IMR-90 (cell line): ENCODE measurements at regions not wholly inside any gene's neighbourhood (a gene's known extent, or its start where the extent isn't known, plus 50 kb on each side); places are given as distances from the start of the nearest gene placed in this dataset.

Experiments used
- ATAC-seq: fragments of 200-7000 bp; cut with Tn5 transposase; 2 replicates; pipeline ENCODE4 v1.9.1; 2020; ENCODE audit warnings: low read depth, mild to moderate bottlenecking, moderate library complexity
- BruUV-seq: library from RNA; stranded (reverse); fragments of 400-500 nt; replicated peaks from 2 replicates; lab custom pipeline; 2021; lab: Mats Ljungman, UMichigan
- CTCF ChIA-PET: fragments of 300-600 bp; formaldehyde crosslinking; extraction: SDS; loops from one replicate; lab custom pipeline; 2021; ENCODE audit warnings: antibody characterized with exemption; lab: Yijun Ruan, JAX
- POLR2A ChIA-PET: fragments of 300-600 bp; sonication (Branson Sonifier 250); formaldehyde crosslinking; loops from one replicate; lab custom pipeline; 2022; ENCODE audit warnings: antibody characterized with exemption; ENCODE audit not compliant: unreplicated experiment; lab: Charles Lee
- DNase-seq: peaks from one replicate; pipeline ENCODE4 v3.0.0; 2013
- H2AFZ ChIP-seq: replicated peaks from 2 replicates; pipeline ENCODE3; 2013; ENCODE audit warnings: low read length, mild to moderate bottlenecking; ENCODE audit not compliant: poor library complexity
- H2AK5ac ChIP-seq: 2 replicates; pipeline ENCODE4 v1.6.1; 2013; ENCODE audit warnings: low read depth, low read length, inconsistent platforms
- H2AK9ac ChIP-seq: replicated peaks from 2 replicates; pipeline ENCODE3; 2013; ENCODE audit warnings: mild to moderate bottlenecking, low read depth, low read length, moderate library complexity; ENCODE audit not compliant: poor library complexity
- H2BK120ac ChIP-seq: 2 replicates; pipeline ENCODE4 v1.6.1; 2013; ENCODE audit warnings: low read depth, low read length, inconsistent platforms
- H2BK15ac ChIP-seq: 3 replicates; pipeline ENCODE4 v1.6.1; 2013; ENCODE audit warnings: low read depth, low read length, inconsistent platforms
- H2BK20ac ChIP-seq: 2 replicates; pipeline ENCODE4 v1.6.1; 2013; ENCODE audit warnings: low read depth, mild to moderate bottlenecking, inconsistent platforms, low read length, moderate library complexity
- H2BK5ac ChIP-seq: 2 replicates; pipeline ENCODE4 v1.6.1; 2013; ENCODE audit warnings: mild to moderate bottlenecking, low read depth, low read length, inconsistent platforms; ENCODE audit not compliant: poor library complexity, severe bottlenecking
- H3K14ac ChIP-seq: replicated peaks from 2 replicates; pipeline ENCODE4 v1.6.1; 2013; ENCODE audit warnings: low read depth, low read length, inconsistent platforms
- H3K18ac ChIP-seq: 2 replicates; pipeline ENCODE4 v1.6.1; 2013; ENCODE audit warnings: low read depth, low read length, control low read depth
- H3K23ac ChIP-seq: 2 replicates; pipeline ENCODE4 v1.6.1; 2013; ENCODE audit warnings: low read depth, low read length, inconsistent platforms
- H3K27ac ChIP-seq: 2 replicates; pipeline ENCODE4 v1.5.1; 2013; ENCODE audit warnings: mild to moderate bottlenecking, control low read depth, low read length; ENCODE audit not compliant: insufficient read depth
- H3K27me3 ChIP-seq: 2 replicates; pipeline ENCODE4 v1.6.1; 2013; ENCODE audit warnings: low read length; ENCODE audit not compliant: control insufficient read depth, insufficient read depth
- H3K36me3 ChIP-seq: 2 replicates; pipeline ENCODE4 v1.6.1; 2013; ENCODE audit warnings: low read length, mixed read lengths; ENCODE audit not compliant: control insufficient read depth, insufficient read depth
- H3K4ac ChIP-seq: 2 replicates; pipeline ENCODE4 v1.6.1; 2013; ENCODE audit warnings: low read depth, low read length, inconsistent platforms
- H3K4me1 ChIP-seq: 2 replicates; pipeline ENCODE4 v1.6.1; 2013; ENCODE audit warnings: low read length, mixed read lengths; ENCODE audit not compliant: control insufficient read depth, insufficient read depth
- H3K4me2 ChIP-seq: 2 replicates; pipeline ENCODE4 v1.6.1; 2013; ENCODE audit warnings: low read depth, mild to moderate bottlenecking, control low read depth, low read length, moderate library complexity
- H3K4me3 ChIP-seq: 2 replicates; pipeline ENCODE4 v1.5.1; 2013; ENCODE audit warnings: low read depth, mild to moderate bottlenecking, control low read depth, low read length, moderate library complexity; ENCODE audit not compliant: insufficient read depth
- H3K56ac ChIP-seq: 2 replicates; pipeline ENCODE4 v1.6.1; 2013; ENCODE audit warnings: low read length, inconsistent platforms; ENCODE audit not compliant: insufficient read depth; ENCODE audit errors: extremely low read depth
- H3K79me1 ChIP-seq, 2 experiments: 2 replicates each; pipeline ENCODE4 v1.6.1; 2013; ENCODE audit warnings: low read length in 2 of 2, inconsistent platforms in 1 of 2, low read depth in 1 of 2
- H3K9ac ChIP-seq: 2 replicates; pipeline ENCODE4 v1.6.1; 2013; ENCODE audit warnings: low read depth, low read length, control low read depth
- H3K9me1 ChIP-seq: 2 replicates; pipeline ENCODE4 v1.6.1; 2013; ENCODE audit warnings: low read length, inconsistent platforms; ENCODE audit not compliant: insufficient read depth
- H3K9me3 ChIP-seq: 2 replicates; pipeline ENCODE4 v1.6.1; 2013; ENCODE audit warnings: low read length; ENCODE audit not compliant: control insufficient read depth, insufficient read depth
- H4K20me1 ChIP-seq: 2 replicates; pipeline ENCODE4 v1.6.1; 2013; ENCODE audit warnings: low read length, inconsistent platforms; ENCODE audit not compliant: insufficient read depth
- H4K5ac ChIP-seq: 2 replicates; pipeline ENCODE4 v1.6.1; 2013; ENCODE audit warnings: mild to moderate bottlenecking, low read depth, low read length, control low read depth
- H4K8ac ChIP-seq, 2 experiments: 2 replicates each; pipeline ENCODE4 v1.6.1; 2013; ENCODE audit warnings: low read depth in 2 of 2, low read length in 2 of 2, control low read depth in 1 of 2, inconsistent platforms in 1 of 2
- H4K91ac ChIP-seq: 2 replicates; pipeline ENCODE4 v1.6.1; 2013; ENCODE audit warnings: low read depth, low read length, inconsistent platforms; ENCODE audit not compliant: insufficient read depth
- BHLHE40 ChIP-seq: fragments of 150-350 bp; IDR thresholded peaks from 2 replicates; pipeline ENCODE4 v1.6.1; 2016; ENCODE audit warnings: mild to moderate bottlenecking, low read depth, low read length
- CEBPB ChIP-seq: IDR thresholded peaks from 2 replicates; pipeline ENCODE4 v1.6.1; 2012; ENCODE audit warnings: low read depth, low read length, improper control_type of control experiment
- CHD1 ChIP-seq: IDR thresholded peaks from 2 replicates; pipeline ENCODE4 v1.6.1; 2012; ENCODE audit warnings: low read depth, low read length, improper control_type of control experiment
- FOS ChIP-seq: fragments of 150-350 bp; IDR thresholded peaks from 2 replicates; pipeline ENCODE4 v1.6.1; 2016; ENCODE audit warnings: low read depth, low read length
- MAFK ChIP-seq: IDR thresholded peaks from 2 replicates; pipeline ENCODE4 v1.6.1; 2012; ENCODE audit warnings: low read depth, low read length, improper control_type of control experiment
- MXI1 ChIP-seq: IDR thresholded peaks from 2 replicates; pipeline ENCODE4 v1.6.1; 2012; ENCODE audit warnings: low read depth, mild to moderate bottlenecking, low read length, moderate library complexity, borderline replicate concordance
- RAD21 ChIP-seq: IDR thresholded peaks from 2 replicates; pipeline ENCODE4 v1.6.1; 2012; ENCODE audit warnings: low read length, improper control_type of control experiment
- RCOR1 ChIP-seq: IDR thresholded peaks from 2 replicates; pipeline ENCODE4 v1.6.1; 2012; ENCODE audit warnings: mild to moderate bottlenecking, low read length, improper control_type of control experiment; ENCODE audit not compliant: insufficient replicate concordance
- RFX5 ChIP-seq: IDR thresholded peaks from 2 replicates; pipeline ENCODE4 v1.8.0; 2012; ENCODE audit warnings: low read depth, mild to moderate bottlenecking, low read length, moderate library complexity
- SMC3 ChIP-seq: fragments of 150-350 bp; IDR thresholded peaks from 2 replicates; pipeline ENCODE4 v1.6.1; 2016; ENCODE audit warnings: low read depth, mild to moderate bottlenecking, antibody characterized with exemption, low read length, moderate library complexity
- WGBS, 2 experiments: methylation state at CpG; one replicate each; pipeline versions ENCODE4 v1.1.5 to v1.1.7; 2013; ENCODE audit warnings: missing lambda C conversion rate in 2 of 2; ENCODE audit not compliant: insufficient read length in 1 of 2; ENCODE audit errors: extremely low coverage in 2 of 2; 5-methylcytosine and 5-hydroxymethylcytosine counted together
- dilution Hi-C: fragments of 300-500 bp; cut with HindIII; formaldehyde crosslinking; loops from one replicate; pipeline ENCODE4 v1.14.3; 2018; ENCODE audit warnings: low sequenced_read_pairs; ENCODE audit not compliant: unreplicated experiment
- in situ Hi-C: fragments of 300-500 bp; cut with MboI; formaldehyde crosslinking; loops from 3 replicates; pipeline ENCODE4 v1.14.3; 2019; ENCODE audit warnings: low sequenced_read_pairs, inconsistent platforms, mixed read lengths
- intact Hi-C: fragments of 100-400 bp; cut with micrococcal nuclease; formaldehyde crosslinking; loops from 2 replicates; pipeline ENCODE4 v1.10.0; 2022
- TF ChIP-seq, protein P1 (sequence below): fragments of 150-350 bp; IDR thresholded peaks from 2 replicates; pipeline ENCODE4 v1.6.1; 2017; ENCODE audit warnings: mild to moderate bottlenecking, antibody characterized with exemption, low read length, low read depth
- TF ChIP-seq, protein P2 (sequence below): fragments of 150-350 bp; IDR thresholded peaks from 2 replicates; pipeline ENCODE4 v1.6.1; 2016; ENCODE audit warnings: low read depth, mild to moderate bottlenecking, low read length, moderate library complexity, borderline replicate concordance
- TF ChIP-seq, protein P3 (sequence below): conservative IDR thresholded peaks from 2 replicates; pipeline ENCODE4 v1.5.1; 2012; ENCODE audit warnings: mild to moderate bottlenecking, low read depth, low read length, improper control_type of control experiment

DNA sequence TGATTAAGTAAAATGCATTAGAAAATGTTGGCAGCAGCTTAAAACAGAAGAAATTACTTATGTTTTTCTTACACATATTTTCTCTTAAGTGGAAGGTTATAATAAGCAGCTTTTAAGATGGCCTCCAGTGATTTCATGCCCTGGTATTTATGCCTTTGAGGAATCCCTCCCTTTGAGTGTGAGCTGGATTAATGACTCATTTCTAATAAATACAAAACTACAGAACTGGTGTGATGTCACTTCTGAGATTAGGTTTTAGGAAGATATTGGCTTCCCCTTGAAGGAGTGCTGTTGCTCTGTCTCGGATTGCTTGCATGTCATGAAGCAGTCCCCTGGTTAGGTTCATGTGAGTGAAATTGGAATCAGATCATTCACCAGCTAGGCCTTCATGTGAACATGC lies 143.2 kb upstream of the EPHA7 start:
- Histone ChIP-seq H3K4me3 (no peak overlapping the region), H2BK20ac (no peak overlapping the region), H4K91ac (no peak overlapping the region), H2AK9ac (no peak overlapping the region), H4K20me1 (no peaks in the 10 kb centered on the region), H3K27ac (no peak overlapping the region), H3K79me1 (no peaks in the 10 kb centered on the region), H3K23ac (no peak overlapping the region), H3K36me3 (no peaks in the 10 kb centered on the region), H3K4ac (no peak overlapping the region), H3K9me1 (no peaks in the 10 kb centered on the region), H3K18ac (no peak overlapping the region), H2AK5ac (no peak overlapping the region), H4K5ac (no peak overlapping the region), H2BK5ac (no peak overlapping the region), H2BK15ac (no peak overlapping the region), H3K4me2 (no peak overlapping the region), H3K9me3 (no peaks in the 10 kb centered on the region), H3K14ac (no peak overlapping the region), H3K9ac (no peak overlapping the region), H2AFZ (no peak overlapping the region), H3K27me3 (no peaks in the 10 kb centered on the region), H3K56ac (no peak overlapping the region), H3K4me1 (no peaks in the 10 kb centered on the region), H2BK120ac (no peak overlapping the region), H4K8ac (no peak overlapping the region)
- BruUV-seq = no TSS peak
- dilution Hi-C loops (no loop called here), intact Hi-C loops (no loop called here), in situ Hi-C loops (no loop called here)
- TF ChIP-seq BHLHE40 (no peak), FOS (no peak), MAFK (no peak), MXI1 (no peak), CHD1 (no peak), SMC3 (no peak), RFX5 (no peak), CEBPB (no peak), RAD21 (no peak), RCOR1 (no peak)
- TF ChIP-seq, protein P1, sequence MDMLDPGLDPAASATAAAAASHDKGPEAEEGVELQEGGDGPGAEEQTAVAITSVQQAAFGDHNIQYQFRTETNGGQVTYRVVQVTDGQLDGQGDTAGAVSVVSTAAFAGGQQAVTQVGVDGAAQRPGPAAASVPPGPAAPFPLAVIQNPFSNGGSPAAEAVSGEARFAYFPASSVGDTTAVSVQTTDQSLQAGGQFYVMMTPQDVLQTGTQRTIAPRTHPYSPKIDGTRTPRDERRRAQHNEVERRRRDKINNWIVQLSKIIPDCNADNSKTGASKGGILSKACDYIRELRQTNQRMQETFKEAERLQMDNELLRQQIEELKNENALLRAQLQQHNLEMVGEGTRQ = no peak
- TF ChIP-seq, protein P2, sequence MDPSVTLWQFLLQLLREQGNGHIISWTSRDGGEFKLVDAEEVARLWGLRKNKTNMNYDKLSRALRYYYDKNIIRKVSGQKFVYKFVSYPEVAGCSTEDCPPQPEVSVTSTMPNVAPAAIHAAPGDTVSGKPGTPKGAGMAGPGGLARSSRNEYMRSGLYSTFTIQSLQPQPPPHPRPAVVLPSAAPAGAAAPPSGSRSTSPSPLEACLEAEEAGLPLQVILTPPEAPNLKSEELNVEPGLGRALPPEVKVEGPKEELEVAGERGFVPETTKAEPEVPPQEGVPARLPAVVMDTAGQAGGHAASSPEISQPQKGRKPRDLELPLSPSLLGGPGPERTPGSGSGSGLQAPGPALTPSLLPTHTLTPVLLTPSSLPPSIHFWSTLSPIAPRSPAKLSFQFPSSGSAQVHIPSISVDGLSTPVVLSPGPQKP = no peak
- TF ChIP-seq, protein P3, sequence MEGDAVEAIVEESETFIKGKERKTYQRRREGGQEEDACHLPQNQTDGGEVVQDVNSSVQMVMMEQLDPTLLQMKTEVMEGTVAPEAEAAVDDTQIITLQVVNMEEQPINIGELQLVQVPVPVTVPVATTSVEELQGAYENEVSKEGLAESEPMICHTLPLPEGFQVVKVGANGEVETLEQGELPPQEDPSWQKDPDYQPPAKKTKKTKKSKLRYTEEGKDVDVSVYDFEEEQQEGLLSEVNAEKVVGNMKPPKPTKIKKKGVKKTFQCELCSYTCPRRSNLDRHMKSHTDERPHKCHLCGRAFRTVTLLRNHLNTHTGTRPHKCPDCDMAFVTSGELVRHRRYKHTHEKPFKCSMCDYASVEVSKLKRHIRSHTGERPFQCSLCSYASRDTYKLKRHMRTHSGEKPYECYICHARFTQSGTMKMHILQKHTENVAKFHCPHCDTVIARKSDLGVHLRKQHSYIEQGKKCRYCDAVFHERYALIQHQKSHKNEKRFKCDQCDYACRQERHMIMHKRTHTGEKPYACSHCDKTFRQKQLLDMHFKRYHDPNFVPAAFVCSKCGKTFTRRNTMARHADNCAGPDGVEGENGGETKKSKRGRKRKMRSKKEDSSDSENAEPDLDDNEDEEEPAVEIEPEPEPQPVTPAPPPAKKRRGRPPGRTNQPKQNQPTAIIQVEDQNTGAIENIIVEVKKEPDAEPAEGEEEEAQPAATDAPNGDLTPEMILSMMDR = no peak
- no CpG with 5 or more reads among the region's 1 CpG for WGBS, 2 experiments
- ChIA-PET CTCF (no interaction called here), POLR2A (no interaction called here)
- DNase-seq = no peak
- no peak for ATAC-seq
